Brain pericyte (primary cell): ENCODE measurements at regions not wholly inside any gene's neighbourhood (a gene's known extent, or its start where the extent isn't known, plus 50 kb on each side); places are given as distances from the start of the nearest gene placed in this dataset.
"Not testable (repeated sequence)": the region's sequence is repeated elsewhere in the genome, so short reads cannot be mapped to it uniquely, and the experiment has no call there.

Experiments used
- DNase-seq: peaks from one replicate; pipeline ENCODE4 v3.0.0-alpha.2; 2012; ENCODE audit warnings: low read depth, low spot score

GRCh38 chr15:36175186-36175740 lies 404.2 kb upstream of the CDIN1 start:
- DNase-seq: no peak

DNA sequence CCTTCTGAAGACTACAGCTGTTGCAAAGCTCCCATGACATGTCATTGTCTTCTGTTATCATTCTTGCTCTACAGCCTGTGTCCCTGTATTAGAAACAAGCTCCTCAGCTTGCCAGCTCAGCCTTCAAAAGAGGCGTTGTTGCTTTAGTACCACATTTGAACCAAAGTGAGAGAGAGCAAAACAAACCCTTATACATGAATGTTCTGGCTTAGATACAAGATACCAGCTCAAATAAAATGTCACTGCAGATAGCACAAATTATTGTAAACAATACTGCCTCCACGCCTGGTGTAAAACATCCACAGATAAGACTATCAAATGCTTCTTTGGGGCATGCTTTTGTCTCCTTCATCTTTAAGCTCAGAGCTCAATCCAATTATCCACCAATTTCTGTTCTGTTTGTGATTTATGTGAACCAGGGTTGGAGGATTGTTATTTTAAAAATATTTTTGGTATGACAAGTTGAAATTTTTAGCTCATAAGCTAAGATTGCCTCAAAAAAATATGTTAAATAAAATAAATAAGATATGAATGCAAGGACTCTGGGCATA lies 403.6 kb upstream of the CDIN1 start:
- no peak for DNase-seq

- DNase-seq: no peak
Observed at GRCh38 chr15:36177590-36178302, 401.7 kb upstream of the CDIN1 start.

- no peak for DNase-seq
Observed at GRCh38 chr15:36178303-36178633, 401.2 kb upstream of the CDIN1 start.

GRCh38 chr15:36183201-36183600 lies 396.2 kb upstream of the CDIN1 start:
- no peak for DNase-seq

GRCh38 chr15:36185438-36185837 lies 394.0 kb upstream of the CDIN1 start:
- DNase-seq: no peak

DNA sequence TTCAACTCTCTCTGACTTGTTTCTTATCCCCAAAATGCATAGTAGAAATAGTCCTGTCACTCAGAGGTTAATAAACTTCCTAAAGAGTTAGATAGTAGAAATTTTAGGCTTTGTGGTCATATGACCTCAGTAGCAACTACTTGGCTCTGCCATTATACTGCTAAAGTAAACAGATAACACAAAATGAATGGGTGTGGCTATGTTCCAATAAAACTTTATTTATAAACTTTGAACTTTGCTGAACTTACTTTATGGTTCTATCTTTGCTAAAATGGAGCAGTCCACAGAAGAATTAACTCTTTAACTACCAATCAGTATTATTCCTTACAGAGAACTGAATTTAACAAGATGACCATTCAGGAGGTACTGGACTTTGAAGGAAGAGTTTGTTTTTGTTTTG lies 393.6 kb upstream of the CDIN1 start:
- no peak for DNase-seq

- no peak for DNase-seq
Observed at GRCh38 chr15:36186376-36186775, 393.1 kb upstream of the CDIN1 start.

DNA sequence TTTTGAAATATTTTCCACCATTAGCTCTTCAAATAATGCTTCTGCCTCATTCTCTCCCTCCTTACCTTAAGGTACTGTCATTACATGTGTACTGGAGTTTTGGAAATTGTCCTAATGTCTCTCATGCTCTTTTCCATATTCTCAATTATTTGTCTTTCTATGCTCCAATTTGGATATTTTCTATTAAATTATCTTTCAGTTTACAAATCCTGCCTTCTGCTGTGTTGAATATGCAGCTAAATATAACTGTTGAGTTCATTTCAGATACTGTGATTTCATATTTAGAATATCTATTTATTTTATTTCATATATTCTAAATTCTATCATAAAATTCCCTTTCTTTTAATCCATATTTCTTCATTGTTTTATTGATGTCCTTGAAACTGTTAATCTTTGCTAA lies 388.0 kb upstream of the CDIN1 start:
- DNase-seq: no peak

DNA sequence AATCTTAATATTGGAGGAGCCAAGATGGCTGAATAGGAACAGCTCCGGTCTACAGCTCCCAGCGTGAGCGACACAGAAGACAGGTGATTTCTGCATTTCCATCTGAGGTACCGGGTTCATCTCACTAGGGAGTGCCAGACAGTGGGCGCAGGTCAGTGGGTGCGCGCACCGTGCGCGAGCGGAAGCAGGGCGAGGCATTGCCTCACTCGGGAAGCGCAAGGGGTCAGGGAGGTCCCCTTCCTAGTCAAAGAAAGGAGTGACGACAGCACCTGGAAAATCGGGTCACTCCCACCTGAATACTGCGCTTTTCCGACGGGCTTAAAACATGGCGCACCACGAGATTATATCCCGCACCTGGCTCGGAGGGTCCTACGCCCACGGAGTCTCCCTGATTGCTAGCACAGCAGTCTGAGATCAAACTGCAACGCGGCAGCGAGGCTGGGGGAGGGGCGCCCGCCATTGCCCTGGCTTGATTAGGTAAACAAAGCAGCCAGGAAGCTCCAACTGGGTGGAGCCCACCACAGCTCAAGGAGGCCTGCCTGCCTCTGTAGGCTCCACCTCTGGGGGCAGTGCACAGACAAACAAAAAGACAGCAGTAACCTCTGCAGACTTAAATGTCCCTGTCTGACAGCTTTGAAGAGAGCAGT lies 383.9 kb upstream of the CDIN1 start:
- not testable (repeated sequence) for DNase-seq

GRCh38 chr15:36208868-36209582 lies 370.4 kb upstream of the CDIN1 start:
- DNase-seq: no peak

- DNase-seq: no peak
Observed at GRCh38 chr15:36210426-36210825, 369.0 kb upstream of the CDIN1 start.

DNA sequence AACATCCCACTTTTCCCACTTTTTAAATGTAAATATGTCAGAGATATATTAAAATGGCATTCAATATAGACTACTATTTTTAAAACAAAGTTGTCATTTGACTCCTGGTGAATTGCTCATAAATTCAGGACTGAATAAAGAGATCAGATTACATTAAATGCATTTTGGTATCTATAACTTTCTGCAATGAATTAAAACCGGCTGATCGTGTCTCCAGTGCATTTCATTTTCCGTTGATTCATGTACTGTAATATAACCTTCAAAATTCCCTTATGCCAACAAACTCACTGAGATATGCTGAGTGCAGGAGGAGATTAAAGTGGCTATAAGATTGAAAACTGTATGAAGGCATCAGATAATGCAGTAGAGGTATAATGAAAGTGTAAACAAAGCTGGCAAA lies 361.1 kb upstream of the CDIN1 start:
- no peak for DNase-seq

- no peak for DNase-seq
Observed at GRCh38 chr15:36218991-36219390, 360.4 kb upstream of the CDIN1 start.

DNA sequence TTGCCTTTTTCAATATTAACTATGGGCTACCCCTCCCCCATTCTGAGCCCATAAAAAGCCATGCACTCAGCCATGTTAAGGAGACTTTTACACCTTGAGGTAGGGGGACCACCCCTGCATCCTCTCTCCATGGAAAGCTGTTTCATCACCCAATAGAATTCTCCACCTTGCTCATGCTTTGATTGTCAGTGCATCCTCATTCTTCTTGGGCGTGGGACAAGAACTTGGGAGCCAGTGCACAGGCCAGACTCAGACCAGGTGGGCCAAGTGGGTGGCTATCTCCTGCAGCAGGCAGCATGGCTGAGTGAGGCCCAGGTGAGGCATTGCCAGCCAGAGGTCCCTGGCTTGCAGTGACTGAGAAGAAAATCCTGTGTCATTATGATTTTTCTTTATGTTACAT lies 357.4 kb upstream of the CDIN1 start:
- DNase-seq: no peak

GRCh38 chr15:36230776-36231175 lies 348.6 kb upstream of the CDIN1 start:
- DNase-seq: no peak

- DNase-seq: no peak
Observed at GRCh38 chr15:36232491-36232890, 346.9 kb upstream of the CDIN1 start.

DNA sequence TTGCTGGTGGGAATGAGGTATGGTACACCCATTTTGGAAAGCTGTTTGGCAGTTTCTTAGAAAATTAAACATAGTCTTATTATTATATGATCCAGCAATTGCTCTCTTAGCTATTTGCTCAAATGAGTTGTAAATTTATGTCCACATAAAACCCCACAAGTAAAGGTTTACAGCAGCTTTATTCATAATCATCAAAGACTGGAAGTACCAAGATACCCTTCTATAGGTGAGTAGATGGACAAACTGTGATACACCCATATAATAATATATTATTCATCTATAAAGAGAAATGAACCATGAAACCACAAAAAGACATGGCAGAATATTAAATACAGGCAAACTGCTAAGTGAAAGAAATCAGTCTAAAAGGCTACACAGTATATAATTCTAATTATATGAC lies 344.7 kb upstream of the CDIN1 start:
- no peak for DNase-seq

DNA sequence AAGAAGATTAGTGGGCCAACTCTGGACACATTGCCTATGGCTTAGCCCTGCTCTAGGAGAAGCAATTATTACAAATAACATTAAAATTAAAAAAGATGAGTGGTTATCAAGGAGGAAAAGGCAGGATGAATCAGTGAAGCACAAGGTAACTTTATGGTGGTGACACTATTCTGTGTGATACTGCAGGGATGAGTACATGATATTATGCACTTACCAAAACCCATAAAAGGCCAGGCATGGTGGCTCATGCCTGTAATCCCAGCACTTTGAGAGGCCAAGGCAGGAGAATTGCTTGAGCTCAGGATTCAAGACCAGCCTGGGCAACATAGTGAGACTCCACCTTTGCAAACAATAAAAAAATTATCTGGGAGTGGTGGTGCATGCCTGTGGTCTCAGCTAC lies 344.3 kb upstream of the CDIN1 start:
- no peak for DNase-seq

DNA sequence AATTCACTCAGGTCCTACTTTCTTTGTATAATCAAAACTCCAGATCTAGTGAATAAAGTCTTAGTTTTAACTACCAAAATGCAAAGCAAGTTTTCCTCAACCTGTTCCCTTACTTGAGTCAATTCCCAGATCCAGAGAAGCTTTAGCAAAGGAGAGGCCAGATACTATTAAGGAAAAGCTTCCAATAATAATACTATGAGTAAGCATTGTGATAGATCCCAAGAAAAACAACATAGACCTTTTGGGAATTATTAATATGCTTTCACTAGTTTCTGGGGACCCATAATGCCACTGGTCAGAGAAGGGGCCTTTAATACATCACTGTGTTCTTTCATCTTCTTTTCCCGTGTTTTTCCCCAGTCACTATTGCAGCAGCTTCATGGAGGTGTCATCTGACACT lies 339.9 kb upstream of the CDIN1 start:
- DNase-seq: no peak

- DNase-seq: no peak
Observed at GRCh38 chr15:36251450-36251849, 328.0 kb upstream of the CDIN1 start.

DNA sequence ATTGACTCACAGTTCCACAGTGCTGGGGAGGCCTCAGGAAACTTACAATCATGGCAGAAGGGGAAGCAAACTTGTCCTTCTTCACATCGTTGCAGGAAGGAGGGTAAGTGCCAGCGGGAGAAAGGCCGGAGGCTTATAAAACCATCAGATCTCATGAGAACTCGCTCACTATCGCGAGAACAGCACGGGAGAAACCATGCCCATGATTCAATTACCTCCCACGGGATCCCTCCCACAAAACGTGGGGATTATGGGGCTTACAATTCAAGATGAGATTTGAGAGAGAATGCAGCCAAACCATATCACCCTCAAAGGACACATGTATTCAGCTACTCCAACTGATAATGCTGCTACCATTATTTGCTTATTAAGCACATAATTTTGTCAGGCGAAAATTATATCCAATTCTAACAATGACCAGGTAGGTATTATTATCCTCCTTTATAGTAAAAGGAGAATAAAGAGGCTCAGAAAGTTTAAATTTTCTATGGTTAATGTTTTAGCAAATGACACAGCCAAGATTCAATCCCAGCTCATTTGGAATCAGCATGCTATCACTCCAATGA lies 327.2 kb upstream of the CDIN1 start:
- DNase-seq: no peak
